Activated CD8-positive, alpha-beta memory T cell treated with anti-CD3 and anti-CD28 coated beads for 24 hours (primary cell): ENCODE measurements at regions not wholly inside any gene's neighbourhood (a gene's known extent, or its start where the extent isn't known, plus 50 kb on each side); places are given as distances from the start of the nearest gene placed in this dataset.

ENCODE experiments used
- DNase-seq: peaks from one replicate; pipeline ENCODE4 v3.0.0-alpha.2; 2020

DNA sequence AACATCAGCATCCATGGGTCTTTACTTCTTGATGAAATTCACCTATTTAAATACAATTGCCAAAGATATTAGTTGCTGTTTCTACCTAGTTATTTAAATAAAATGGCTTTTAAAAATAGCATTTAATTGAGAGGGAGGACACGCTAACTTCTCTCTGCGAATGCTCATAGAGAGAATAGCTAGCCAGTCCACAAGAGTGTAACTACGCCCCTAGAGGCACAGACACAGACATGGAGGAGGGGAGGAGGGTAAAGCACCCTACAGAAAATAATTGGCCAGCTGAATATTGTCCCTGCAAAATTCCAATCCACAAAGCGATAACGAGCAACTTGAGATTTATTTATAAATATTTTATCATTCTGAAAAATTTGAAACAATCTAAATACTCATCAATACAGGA is 97.0 kb upstream of the PAPOLG start:
- no peak for DNase-seq

DNA sequence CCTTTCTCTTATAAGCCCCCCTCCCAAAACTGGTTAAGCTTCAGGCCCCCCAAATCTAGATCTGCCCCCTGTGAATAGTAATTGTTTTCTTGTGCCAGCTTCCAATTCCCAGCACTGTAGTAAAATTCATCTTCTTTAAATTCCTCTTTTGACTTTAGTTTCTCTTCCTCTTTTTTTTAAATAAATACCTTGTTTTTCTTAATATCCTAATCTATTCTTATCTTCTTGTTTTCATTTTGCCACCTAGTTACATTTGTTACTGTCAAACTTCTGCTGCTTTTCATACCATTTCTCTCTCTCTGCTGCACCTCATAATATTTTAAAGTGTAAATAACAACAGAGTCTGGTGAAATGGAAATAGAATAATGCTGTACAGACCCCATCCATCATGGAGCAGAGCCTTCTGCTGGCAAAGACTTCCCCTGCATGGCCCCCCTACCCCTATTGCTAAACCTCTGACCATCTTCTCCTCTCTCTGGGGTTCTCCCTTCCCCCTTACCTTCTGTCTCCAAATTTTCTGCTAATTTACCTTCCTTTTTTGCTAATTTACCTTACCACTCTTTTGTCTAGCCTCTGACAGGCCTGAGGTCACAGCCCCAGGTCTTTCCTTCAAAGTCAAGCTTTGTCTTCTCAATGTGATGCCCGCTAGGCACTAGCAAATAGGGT is 94.9 kb upstream of the PAPOLG start:
- DNase-seq = no peak

DNA sequence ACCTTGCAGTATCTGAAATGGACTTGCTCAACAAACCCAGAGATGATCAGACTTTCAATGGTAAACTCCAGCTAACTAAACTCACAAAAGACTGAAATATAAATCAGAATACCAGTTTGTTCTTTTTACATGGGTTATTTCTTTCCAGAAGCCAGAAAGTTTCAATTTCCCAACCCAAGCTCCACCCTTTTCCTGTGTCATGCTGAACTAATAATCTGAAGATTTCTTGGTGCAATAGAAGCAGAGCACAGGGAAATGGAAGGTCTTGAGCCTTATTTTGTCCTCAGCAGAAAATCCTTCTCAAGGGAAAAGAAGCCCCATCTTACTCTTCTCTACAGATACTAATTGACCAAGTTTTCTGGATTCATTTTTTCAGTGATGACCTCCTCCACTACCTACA is 93.3 kb upstream of the PAPOLG start:
- DNase-seq = no peak

DNA sequence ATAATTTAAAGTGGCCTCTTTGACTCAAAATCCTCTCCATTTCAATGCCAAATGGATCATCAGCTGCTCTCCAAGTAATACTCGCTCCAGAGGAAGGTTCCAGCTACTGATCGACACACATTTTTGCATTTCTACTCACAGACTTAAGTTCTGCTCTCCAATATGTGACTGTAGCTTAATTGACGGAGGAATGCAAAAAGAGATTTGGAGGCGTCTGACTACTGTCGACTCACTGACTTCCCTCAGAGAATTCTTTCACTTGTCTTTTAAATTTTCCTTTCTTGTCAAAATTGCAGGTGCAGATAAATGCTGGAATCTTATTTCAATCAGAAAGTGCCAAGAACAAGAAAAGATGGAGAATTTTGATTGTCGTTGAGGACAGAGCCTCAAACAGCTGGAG is 84.1 kb upstream of the PAPOLG start:
- DNase-seq = no peak

DNA sequence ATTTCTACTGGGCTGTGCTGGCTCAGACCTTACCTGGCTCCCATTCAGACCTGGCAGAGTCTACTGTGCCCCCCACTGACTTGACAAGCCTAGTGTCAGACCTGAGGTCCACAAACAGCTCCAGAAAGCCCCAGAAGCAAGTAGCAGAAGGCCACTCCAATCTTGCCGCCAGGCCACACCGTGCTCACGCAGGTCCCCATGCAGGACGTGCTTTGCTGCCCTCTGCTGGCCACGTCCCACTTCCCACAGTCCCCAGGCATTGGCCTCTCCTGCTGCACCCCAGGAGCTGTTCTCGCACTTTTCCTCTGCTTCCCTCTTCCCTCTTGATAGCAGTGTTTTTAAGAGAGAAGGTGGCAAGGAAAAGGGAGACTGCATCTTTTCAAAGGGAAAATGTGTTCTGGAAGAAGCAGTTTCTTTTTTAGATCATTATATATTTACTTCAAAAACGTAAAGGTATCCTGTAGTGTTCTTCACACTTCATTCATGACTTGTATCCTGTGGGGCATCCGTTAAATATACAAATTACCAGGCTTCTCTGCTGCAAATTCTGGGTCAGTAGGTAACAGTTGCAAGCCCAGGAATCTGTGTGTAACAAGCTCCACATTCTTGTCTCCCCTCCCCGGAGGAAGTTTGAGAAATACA is 81.4 kb upstream of the PAPOLG start:
- peak; percentile 91 for DNase-seq

DNA sequence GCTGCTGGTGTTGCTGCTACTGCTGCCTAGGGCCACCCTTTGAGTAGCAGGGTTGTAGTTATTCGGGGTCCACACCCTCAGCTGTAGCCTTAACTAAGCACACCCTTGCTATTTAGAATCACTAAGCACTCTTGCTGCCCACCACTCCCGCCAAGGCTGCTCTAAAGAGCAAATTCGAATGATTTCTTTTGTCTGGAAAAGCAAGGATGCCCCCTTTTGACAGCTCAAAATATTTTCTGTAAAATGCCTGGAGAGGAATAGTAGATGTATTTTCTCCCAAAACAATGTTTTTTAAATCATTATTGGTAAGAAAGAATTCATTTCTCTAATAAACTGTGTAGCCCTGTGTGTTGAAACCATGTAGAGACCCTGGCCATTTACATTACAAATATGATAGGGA is 80.8 kb upstream of the PAPOLG start:
- no peak for DNase-seq

DNA sequence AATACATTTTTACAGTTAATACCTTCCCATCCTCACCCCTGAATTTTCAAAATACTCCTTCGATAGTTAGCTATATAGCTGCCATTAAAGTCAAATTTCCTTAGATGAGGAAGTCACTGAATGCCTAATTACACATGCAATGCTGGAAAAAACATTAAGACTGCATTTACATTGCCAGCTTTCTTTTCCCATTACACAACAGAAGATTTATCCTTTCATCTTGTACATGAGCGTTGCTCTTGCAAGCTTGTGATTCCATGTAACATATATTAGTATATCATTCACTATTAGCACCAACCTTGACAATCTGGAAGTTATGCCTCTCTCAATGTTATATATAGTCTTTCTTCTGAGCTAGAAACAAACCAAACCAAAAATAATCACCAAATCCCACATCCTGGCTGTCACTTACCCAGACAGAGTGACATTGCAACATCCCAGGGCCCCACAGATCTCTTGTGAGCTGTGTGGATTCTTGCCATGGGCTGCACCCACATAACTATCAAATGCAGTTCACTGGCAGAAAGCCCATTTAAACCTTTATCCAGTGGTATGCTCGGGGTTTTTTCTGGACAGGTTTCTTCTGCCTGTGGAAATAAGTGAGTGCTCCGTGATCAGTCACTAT is 79.2 kb upstream of the PAPOLG start:
- no peak for DNase-seq

DNA sequence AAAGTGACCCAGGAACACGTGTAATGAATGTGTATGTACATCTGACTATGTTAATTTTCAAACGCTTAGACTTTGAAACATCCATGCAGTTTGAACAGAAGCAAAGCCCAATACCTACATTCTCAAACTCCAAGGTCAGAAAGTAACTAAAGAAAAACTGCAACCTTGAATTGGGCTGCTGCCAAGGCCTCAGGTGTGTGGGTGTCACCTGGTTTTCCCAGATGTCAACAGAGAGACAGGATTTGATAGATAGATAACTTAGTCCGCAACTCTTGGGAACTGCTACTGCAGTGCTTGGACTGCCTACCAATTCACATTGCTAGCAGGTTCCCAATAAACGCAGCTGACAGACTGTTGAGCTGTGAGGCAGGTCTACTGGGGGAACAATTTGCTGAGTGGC is 78.7 kb upstream of the PAPOLG start:
- no peak for DNase-seq

DNA sequence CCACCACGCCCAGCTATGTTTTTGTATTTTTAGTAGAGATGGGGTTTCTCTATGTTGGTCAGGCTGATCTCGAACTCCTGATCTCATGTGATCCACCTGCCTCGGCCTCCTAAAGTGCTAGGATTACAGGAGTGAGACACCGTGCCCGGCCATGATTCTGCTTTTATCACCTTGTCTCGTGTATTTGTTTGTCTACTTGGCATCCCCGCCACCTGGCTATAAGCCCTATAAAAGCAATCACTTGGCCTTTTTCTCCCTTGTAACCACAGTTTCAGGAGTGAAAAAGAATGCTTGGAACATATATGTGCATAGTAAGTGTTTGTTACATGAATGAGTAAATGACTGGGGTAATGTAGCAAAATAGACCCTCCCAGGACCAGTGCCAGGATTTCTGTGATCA is 77.5 kb upstream of the PAPOLG start:
- no peak for DNase-seq

DNA sequence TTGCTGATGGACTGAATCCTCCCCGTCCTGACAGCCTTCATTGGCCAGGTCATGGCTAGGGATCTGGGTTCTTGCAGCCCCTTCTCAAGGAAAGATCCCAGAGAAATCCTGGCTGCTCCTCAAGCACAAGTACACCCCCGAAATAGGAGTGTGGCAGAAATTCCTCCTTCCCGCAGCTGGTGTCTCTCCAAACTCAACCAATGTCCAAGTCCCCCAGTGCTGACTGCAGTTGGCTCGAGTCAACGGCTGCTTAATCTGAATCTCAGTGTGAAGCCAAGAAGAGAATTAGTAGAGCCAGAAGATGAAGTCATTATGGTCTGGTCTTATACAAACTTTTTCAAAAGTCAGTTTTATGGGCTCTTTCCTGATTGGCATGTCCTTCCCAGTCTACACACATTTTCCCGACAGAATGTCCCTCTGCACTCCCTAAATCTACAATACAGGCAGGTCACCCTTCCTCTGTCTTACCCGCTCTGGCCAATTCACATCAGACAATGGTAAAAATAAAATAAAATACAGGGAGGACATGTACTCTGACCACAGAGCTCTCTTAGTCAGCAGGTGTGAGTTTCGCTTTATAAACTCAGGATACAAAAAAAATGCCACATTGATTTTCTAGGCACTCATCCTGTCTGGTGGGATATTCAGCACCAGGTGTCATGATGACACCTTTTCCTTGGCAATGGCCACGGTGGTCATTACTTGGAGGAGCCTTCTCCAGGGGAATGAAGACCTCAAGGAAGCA is 76.9 kb upstream of the PAPOLG start:
- DNase-seq = no peak

DNA sequence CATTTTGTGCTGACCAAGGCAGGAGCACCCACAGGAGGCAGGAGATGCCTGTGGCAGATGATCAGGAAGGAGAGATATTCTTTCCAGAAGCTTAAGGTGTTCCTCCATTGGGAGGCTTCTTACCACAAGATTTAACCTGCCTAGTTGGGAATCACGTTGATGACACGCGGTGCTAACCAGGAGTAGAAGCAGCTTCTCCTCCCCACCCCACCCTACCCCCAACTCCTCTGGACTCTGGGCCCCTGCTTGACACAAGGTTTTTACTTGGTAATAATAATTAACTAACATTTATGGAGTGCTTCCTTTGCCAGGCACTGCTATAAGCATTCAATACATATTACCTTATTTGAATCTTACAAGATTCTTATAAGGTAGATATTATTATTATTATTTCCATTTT is 62.5 kb upstream of the PAPOLG start:
- no peak for DNase-seq

DNA sequence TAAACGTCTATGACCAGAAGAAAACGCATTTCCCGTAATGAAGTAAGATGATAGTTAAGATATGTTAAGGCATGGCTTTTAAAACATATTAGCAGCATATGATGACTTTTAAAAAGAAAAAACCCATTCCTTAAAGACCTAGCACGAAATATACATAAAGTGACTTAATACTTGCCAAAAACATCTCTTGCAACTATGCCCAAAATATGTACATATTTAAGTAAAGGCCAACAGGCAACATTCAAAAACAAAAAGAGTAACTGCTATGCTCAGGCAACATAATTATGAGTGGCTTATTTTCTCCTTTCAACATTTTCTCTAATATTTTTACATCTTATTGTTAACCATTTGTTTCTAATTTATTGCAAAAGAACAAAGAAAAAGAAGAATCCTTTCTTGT is 60.3 kb upstream of the PAPOLG start:
- DNase-seq = no peak

DNA sequence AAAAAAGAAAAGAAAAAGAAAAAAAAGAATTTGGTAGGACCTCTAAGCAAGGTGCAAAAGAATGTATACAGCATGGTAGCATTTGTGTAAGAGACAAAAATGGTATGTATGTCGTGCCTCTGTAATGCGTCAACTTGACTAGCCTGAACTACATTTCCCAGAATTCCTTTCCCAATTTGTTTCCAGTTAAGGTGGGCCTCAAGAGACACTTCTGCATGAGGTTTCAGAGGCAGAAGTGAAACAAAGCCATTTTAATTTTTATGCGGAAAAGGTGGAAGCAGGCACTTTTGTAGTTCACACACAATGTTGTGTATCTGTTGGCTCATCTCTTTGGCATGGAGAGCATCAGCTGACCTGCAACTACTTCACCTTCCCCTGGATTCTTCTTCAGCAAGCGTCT is 56.5 kb upstream of the PAPOLG start:
- no peak for DNase-seq

DNA sequence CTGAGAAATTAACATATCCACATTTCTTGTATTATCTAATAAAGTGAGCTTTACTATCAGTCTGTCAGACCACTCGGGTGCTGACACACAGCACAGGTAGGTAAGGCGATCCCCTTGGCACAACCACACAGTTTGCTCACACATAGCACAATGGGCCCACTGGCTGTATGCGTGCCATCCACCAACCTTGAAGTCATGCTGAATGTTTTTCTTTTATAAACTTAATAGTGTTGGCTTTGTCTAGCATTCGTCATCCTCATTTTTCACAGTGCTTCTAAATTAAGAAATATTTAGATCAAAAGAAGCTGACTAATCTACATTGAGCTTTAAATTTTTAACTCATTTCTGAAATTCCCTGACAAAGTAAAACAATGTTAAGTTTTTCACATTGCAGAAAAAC is 50.0 kb upstream of the PAPOLG start:
- DNase-seq = no peak
